HG02970 (cell line): ENCODE measurements at regions not wholly inside any gene's neighbourhood (a gene's known extent, or its start where the extent isn't known, plus 50 kb on each side); places are given as distances from the start of the nearest gene placed in this dataset.
"Not testable (repeated sequence)": the region's sequence is repeated elsewhere in the genome, so short reads cannot be mapped to it uniquely, and the experiment has no call there.

ENCODE experiments used
- ATAC-seq: cut with Tn5 transposase; IDR thresholded peaks from one replicate; pipeline ENCODE4 v1.9.1; 2021; ENCODE audit warnings: mild to moderate bottlenecking, moderate library complexity, moderate number of reproducible peaks; ENCODE audit not compliant: unreplicated experiment, low FRiP score

DNA sequence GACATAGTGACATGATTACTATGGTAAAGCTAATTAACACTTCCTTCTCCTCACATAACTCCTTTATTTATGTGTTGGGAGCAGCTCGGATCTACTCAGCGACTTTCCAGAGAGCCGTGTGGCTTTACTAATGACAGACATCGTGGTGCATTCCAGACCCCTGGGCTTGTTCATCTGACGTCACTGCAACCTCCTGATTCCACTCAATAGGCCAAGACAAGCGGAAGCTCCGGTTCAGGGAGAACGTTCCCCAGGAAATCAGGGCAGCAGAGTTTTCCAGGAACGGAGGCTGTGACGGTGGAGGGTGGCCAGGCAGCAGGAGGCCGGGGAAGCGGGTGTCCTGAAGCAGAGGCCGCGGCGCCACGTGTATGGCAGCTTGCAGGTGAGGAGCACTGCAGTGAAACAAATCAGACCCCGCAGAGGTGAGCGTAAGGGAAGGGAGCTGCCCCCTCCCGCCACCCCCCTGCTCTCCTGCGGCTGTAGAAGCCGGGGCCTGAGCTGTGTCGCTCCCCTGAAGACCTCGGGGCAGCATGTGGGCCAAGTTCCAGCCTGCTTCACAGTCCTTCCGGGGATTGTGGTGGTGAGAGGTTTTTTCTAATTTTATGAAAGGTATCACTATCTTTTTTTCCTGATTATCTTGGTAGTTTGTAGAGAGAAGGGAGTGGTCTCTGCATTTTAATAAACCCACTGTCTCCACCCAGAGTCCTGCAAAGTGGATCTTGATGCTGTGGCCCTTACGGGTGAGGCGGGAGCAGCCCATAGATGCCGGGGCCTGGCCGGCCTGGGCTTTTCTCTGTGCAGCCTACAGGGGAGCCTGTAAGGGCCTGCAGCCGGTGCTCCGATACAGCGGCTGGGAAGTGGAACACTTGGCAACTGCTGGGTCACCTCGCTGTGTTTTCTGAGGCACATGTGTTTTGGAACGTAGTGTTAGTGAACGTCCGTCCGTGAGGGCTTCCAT is 220.4 kb upstream of the IRX4 start:
- no peak for ATAC-seq

DNA sequence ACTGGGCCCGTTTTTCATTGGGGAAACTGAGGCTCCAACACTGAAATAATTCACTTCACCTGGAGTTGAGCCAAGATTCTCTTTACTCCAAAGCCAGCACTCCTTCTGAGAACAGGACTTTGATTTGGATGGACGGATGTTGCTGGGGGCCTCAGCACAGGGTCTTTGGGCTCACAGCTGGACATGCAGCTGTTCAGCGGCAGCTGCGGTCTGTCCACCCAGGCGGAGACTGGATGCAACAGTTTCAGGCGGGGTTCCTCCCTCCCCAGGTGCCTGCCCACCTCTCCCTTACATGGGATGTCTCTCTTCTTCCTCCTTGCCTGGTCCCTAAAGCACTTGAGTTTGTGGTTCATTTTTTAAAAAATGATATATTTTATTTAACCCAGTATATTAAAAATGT is 219.0 kb upstream of the IRX4 start:
- no peak for ATAC-seq

DNA sequence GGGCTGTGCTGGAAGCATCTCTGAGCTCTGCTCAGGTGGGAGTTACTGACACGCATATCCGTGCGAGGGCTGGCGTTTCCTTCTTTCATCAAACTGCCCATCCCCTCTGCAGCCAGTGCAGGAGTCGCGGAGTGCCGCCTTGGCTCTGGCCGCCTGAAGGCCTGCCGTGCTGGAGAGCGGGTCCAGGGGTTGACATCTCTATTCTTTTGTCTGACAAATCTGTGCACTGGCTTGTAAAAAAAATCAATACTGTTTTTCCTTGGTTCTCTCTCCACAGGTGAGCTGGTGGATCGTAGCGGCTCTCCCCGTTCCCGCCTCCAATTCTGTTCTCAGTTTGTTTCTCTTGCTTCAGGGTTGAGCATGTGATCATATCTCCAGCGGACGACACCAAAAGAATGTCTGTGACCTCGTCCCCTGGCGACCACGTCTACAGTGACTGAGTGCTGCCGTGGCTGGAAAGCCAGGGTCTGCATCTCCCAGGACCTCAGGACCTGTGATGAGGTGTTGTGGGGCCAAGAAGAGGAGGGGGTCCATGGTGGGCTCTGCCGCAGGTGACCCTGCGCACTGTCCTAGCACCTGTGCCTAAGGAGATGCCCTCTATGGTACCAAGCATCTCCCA is 214.3 kb upstream of the IRX4 start:
- ATAC-seq = no peak

DNA sequence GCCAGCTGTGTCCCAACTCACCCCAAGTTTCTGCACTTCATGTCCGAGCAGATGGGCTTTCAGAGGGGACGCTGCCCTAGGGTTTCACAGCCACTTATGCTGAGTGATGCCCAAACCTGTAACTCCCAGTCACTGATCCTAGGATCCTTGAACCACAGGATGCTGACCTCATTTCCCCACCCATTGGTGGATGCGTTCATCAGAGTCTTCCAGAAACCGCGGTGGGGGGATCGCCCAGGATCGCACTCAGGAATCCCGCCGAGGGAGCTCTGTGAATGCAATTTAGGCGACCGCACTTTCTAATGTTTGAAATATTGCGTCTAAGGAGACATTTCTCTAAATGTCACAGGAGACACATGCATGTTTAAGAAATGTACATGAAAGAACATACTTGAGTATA is 212.3 kb upstream of the IRX4 start:
- no peak for ATAC-seq

DNA sequence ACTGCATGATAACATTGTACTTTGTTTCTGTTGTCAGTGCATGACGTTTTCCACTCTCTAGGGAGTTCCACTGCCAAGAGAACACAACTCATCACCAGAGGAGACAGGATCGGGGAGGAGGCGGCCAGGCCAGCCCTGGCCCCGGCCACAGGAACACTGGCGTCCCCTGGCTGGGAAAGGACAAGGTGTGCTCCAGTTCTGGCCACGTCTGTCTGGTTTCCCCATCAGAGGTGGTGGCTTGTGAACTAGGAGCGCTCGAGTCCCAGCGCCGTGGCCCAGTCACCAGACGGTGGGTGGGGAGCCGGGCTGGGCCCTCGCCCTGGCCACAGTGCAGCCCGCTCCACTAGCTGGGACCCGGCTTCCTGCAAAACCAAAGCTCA is 211.9 kb upstream of the IRX4 start:
- ATAC-seq = no peak

DNA sequence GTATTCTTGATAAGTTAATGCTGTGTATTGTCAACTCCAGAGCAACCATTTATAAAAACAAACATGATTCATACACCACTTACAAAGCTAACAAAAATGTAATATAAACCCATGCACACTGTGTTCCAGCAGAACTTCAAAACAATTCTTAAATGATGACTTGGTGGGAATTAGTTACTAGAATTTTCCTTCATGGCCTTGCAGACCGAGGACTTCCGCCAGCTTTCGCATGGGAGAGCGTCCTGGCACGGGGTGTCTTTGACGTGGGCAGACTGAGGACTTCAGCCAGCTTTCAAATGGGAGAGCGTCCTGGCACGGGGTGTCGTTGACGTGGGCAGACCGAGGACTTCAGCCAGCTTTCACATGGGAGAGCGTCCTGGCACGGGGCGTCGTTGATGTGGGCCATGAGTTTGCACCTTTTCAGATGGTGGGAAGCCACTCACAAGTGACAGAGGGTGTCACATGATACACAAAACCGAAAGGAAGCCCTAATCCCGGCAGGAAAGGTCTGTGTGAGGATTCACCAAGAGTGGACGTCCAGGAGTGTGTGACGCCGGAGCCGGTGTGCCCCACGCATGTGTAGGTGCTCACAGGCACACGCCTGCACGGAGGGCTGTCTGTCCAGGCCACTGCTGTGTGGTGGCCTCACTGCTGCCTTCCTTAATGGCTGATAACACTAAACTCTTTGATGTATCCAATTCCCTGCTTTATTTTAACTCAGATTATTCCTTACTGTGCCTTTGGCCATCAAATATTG is 211.3 kb upstream of the IRX4 start:
- no peak for ATAC-seq

DNA sequence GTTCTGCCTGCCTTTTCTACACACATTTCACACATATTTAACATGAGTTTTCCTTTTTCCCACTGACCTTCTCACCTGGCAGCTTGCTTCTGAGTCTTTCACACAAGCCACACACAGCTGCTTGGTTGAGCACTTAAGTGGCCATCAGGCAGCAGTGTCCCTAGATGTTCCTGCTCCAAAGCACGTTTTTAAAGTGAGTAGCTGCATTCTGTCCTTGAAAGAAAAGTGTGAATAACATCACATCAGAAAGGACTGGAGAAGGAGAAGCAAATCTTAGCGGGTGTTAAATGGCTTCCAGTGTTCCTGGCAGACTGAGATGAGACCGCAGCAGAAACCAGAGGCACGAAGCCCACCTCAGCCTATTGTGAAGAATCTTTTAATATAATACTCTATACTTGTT is 209.2 kb upstream of the IRX4 start:
- no peak for ATAC-seq

DNA sequence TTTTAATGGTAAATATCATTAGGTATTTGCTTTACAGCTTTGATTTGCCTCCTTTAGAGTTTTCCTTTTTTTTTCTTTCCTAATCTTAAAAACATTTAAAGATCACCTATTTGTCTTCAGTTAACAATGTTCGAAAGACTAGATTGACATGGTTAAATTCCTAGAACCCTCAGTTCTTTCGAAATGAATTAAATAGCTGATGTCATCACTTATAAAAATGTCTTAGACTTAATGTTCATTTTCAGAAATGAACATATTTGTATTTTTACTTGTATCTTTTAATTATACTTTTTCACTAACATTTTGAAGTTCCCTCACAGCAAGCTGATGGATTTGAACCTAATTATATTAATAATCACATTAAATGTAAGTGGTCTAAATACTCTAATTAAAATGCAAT is 205.3 kb upstream of the IRX4 start:
- no peak for ATAC-seq

DNA sequence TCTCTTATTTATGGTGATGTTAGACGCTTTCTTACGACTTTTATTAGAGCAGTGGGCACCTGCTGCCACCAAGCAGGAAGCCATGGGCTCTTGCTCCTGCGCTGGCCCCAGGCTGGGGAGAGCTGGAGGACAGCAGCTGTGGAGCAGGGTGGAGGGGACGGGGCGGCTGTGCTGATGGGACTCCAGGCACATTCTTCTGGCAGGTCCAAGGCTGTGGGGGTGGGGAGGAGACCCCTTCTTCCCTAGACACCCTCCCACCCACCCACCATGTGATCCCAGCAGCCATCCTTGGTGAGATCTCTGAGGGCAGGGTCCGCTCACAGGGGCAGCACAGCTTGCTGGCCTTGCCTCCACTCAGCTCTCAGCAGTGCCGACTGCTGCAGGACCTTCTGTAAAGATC is 192.6 kb upstream of the IRX4 start:
- ATAC-seq = no peak

DNA sequence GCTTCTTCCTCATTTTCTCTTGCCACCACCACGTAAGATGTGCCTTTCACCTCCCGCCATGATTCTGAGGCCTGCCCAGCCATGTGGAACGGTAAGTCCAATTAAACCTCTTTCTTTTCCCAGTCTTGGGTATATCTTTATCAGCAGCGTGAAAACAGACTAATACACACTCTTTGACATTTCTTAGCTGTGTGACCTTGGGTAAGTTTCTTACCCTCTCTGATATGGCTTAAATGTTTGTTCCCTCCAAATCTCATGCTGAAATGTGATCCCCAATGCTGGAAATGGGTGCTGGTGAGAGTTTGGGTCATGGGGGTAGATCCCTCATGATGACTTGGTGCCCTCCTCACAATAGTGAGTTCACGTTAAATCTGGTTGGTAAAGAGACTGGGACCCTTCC is 188.8 kb upstream of the IRX4 start:
- no peak for ATAC-seq

DNA sequence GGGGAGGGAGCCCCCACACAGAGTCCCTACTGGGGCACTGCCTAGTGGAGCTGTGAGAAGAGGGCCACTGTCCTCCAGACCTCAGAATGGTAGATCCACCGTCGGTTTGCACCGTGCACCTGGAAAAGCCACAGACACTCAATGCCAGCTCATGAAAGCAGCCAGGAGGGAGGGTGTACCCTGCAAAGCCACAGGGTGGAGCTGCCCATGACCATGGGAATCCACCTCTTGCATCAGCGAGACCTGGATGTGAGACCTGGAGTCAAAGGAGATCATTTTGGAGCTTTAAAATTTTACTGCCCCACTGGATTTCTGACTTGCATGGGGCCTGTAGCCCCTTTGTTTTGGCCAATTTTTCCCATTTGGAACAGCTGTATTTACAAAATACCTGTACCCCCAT is 188.1 kb upstream of the IRX4 start:
- ATAC-seq = not testable (repeated sequence)

DNA sequence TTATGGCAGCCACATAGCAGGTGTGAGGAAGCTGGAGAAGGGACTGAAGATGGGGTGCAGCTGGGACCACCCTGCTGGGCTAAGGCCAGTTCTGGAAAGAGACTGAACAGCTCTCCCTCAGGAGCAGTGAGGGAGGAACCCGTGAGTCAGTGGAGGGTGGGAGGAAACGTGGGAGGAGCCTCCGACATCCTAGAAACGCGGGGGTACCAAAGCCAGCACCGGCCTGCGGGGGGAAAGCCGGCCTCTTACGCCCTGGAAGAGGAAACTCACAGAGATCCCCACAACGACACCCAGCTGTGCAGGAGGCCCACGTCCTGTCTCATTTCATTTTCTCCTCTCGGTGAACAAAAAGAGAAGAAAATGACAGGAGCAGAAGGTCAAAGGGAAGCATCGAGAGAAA is 185.8 kb upstream of the IRX4 start:
- ATAC-seq = no peak

DNA sequence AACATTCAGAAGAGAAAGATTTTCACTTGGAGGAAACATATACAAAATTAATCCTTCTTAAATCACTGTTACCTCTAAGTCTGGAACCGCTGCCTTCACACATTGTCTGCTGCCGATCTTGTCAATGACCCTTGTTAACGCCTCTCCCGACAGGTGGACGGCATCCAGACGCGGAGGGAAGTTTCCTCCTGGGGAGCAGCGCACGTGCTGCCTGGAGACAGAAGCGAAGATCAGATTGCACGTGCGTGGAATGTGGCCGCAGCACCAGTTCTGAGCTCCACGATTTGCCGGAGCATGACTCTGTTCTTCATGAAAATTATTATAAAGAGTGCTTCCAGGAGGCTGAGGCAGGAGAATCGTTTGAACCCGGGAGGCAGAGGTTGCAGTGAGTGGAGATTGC is 183.6 kb upstream of the IRX4 start:
- ATAC-seq = no peak

DNA sequence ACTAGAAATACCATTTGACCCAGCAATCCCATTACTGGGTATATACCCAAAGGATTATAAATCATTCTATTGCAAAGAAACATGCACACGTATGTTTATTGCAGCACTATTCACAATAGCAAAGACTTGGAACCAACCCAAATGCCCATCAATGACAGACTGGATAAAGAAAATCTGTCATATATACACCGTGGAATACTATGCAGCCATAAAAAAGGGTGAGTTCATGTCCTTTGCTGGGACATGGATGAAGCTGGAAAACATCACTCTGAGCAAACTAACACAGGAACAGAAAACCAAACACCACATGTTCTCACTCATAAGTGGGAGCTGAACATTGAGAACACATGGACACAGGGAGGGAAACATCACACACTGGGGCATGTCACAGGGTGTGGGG is 180.7 kb upstream of the IRX4 start:
- not testable (repeated sequence) for ATAC-seq

DNA sequence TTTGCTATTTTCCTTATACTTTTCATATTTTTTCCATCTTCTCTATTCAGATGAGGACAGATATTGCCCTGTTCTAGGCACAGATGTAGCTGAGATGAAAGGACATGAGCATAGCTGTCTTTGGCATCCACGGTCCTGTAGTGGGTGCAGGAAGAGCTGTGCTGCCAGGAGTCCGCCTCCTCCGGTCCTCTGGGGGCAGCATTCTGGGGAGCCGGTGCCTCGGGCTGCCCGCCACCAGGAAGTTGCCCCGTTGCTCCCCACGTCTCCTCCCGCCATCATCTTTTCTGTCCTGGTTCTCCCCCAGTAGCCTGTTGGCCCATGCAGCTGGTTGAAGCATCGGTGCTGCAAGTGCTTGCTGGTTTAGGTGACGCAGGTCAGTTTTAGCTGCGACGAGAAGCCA is 170.0 kb upstream of the IRX4 start:
- ATAC-seq = no peak

DNA sequence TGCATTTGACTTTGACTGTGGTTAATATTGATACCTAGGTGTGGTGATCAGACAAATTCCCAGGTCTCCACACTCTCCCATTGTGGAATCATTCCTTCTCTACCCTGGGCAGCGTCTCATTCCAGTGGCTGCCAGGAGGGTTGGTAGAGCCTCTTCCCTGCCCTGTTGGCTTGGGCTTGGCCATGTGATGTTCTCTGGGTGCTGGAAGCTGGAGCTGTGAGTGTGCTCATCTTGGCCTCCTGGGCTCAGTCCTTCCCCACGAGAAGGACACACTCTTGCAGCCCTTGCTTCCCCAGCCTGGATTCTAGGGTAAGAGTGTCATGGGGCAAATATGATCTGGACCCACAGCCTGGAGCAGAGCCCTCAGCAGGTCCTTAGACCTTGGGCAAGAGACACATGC is 167.2 kb upstream of the IRX4 start:
- no peak for ATAC-seq

DNA sequence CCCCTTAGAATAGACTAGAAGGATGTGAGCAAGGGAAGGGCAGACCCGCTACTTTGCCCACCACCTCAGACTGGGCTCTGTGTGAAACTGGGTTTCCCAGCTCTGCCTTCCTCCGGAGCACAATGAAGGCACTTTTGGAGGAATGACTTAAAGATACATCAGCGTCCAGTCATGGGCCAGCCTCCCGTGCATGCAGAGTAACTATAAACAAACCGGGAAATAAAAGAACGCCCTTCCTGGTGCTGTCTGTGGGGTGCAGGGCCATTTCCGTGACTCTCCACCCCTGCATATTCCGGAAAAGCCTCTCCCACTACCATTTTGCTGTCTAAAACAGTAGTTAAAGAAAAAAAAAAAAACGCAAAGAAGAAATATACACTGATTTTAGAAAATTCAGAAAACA is 165.9 kb upstream of the IRX4 start:
- ATAC-seq = no peak

DNA sequence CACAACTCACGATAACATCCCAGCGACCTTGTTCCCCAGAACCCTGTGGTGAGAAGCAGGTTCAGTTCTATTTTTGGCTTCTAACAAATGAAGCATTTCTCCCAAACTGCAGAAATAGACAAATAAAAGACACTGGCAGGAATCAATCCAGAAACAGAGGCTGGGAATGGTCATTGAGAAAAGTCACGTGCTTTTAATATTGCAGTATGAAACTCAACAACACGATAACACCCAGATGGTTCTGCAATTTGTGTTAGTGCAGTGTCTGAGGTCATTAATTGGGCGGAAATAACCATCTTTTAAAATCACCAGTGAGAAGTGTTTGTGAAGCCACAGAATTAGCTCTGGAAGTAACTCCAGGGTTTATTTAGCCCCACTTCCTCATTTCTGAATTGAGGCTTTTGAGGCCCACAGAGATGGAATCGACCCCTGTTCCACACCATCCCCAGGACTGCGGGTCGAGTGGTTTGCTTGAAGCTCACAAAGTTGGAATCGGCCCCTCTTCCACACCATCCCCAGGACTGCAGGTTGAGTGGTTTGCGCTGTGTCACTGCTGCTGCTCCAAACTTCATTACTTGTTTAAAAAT is 164.7 kb upstream of the IRX4 start:
- no peak for ATAC-seq

DNA sequence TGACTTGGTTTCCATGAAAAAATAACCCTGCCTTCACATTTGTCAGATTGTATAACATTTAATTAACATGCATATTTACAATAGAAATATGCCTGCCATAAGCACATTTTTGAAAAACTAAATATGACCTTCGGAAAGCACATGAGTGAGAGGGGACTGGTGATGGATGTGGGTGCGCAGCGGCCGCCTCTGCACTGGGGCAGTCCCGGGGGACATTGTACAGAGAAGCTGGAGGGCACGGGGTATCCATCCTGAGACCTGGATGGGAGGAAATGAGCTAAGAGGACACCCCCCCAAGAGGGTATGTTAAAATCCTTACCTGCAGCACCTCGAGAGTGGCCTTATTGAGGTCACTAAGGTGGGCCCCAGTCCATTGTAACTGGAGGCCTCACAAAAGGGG is 161.3 kb upstream of the IRX4 start:
- no peak for ATAC-seq

DNA sequence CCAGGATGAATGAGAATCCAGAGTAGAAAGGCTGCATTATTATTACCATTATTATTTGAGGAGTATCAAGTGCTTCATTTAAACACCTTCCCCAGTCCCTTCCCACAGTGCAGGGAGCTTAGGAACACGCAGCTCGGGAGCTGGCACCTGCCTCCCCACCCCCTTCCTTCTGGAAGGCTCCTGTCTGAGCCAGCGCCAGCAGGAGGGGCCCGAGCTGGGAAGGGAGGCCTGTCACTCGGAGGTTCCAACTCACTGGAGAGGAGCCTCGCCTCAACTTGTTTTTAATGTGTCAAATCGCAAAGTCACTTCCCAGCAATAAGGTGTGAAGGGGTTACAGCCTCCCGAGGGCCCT is 156.4 kb upstream of the IRX4 start:
- ATAC-seq = no peak
